Bronchial epithelial cell (primary cell): ENCODE measurements at regions not wholly inside any gene's neighbourhood (a gene's known extent, or its start where the extent isn't known, plus 50 kb on each side); places are given as distances from the start of the nearest gene placed in this dataset.

ENCODE experiments used
- DNase-seq: peaks from one replicate; pipeline ENCODE4 v3.0.0-alpha.2; 2010; ENCODE audit warnings: low read depth
- FAIRE-seq: peaks from 2 replicates; lab custom pipeline; 2011; peaks lifted over from hg19 to GRCh38; lab: Jason Lieb, UNC
- H3K27me3 ChIP-seq: 2 replicates; pipeline ENCODE4 v1.5.1; 2011; ENCODE audit warnings: low read length; ENCODE audit not compliant: control insufficient read depth, insufficient read depth
- H3K36me3 ChIP-seq: 2 replicates; pipeline ENCODE4 v1.5.1; 2011; ENCODE audit warnings: low read length; ENCODE audit not compliant: control insufficient read depth, insufficient read depth
- H3K4me3 ChIP-seq: 2 replicates; pipeline ENCODE4 v1.5.1; 2011; ENCODE audit warnings: mild to moderate bottlenecking, low read depth, low read length, control low read depth
- CTCF ChIP-seq: IDR thresholded peaks from 2 replicates; pipeline ENCODE4 v1.5.1; 2011; ENCODE audit warnings: mild to moderate bottlenecking, moderate library complexity, low read length, control low read depth, inconsistent platforms; ENCODE audit not compliant: insufficient read depth, severe bottlenecking

- no peaks in the 10 kb centered on the region for H3K36me3 ChIP-seq
- DNase-seq, result peak; percentile 53
- H3K27me3 ChIP-seq, result no peaks in the 10 kb centered on the region
- H3K4me3 ChIP-seq, result no peak overlapping the region
- TF ChIP-seq CTCF, result no peak
- FAIRE-seq, result no peak
Measured at GRCh38 chr10:2165771-2166460, 428.6 kb upstream of the ADARB2 start.

- DNase-seq (peak; percentile 15), FAIRE-seq (no peak)
- H3K4me3 ChIP-seq, result no peak overlapping the region
- H3K36me3 ChIP-seq, result no peaks in the 10 kb centered on the region
- TF ChIP-seq CTCF, result no peak
- H3K27me3 ChIP-seq, result no peaks in the 10 kb centered on the region
Measured at GRCh38 chr10:2150288-2150687, 413.0 kb upstream of the ADARB2 start.

GRCh38 chr10:2145926-2146478 lies 408.7 kb upstream of the ADARB2 start:
- no peak overlapping the region for H3K4me3 ChIP-seq
- H3K27me3 ChIP-seq, result no peaks in the 10 kb centered on the region
- no peak for DNase-seq
- no peaks in the 10 kb centered on the region for H3K36me3 ChIP-seq
- no peak for FAIRE-seq
- TF ChIP-seq CTCF, result no peak

GRCh38 chr10:2145491-2145890 lies 408.2 kb upstream of the ADARB2 start:
- FAIRE-seq (no peak), DNase-seq (no peak)
- Histone ChIP-seq H3K27me3 (no peaks in the 10 kb centered on the region), H3K36me3 (no peaks in the 10 kb centered on the region), H3K4me3 (no peak overlapping the region)
- no peak for TF ChIP-seq CTCF

GRCh38 chr10:2144584-2144983 lies 407.3 kb upstream of the ADARB2 start:
- peak; percentile 8 for DNase-seq
- TF ChIP-seq CTCF, result no peak
- no peak for FAIRE-seq

More at GRCh38 chr10:2144584-2144983, 407.3 kb upstream of the ADARB2 start:
- no peaks in the 10 kb centered on the region for H3K27me3 ChIP-seq
- no peaks in the 10 kb centered on the region for H3K36me3 ChIP-seq
- H3K4me3 ChIP-seq, result no peak overlapping the region
